Gastroesophageal sphincter (tissue), 3 donors: ENCODE measurements at regions not wholly inside any gene's neighbourhood (a gene's known extent, or its start where the extent isn't known, plus 50 kb on each side); places are given as distances from the start of the nearest gene placed in this dataset.

Experiments
- POLR2AphosphoS5 ChIP-seq: sonication (generic); formaldehyde crosslinking; IDR thresholded peaks from one replicate; pipeline ENCODE4 v1.6.1; 2017; ENCODE audit warnings: antibody characterized with exemption
- TF ChIP-seq, protein P1 (sequence below), 4 experiments: fragments of 200-600 bp in 2 of 4; fragments of 450-650 bp in 2 of 4; sonication (generic) in 1 of 4; IDR thresholded peaks; one replicate each; pipeline ENCODE4 v1.5.1; 2017 to 2019; ENCODE audit warnings: antibody characterized with exemption in 4 of 4, mild to moderate bottlenecking in 2 of 4, moderate library complexity in 2 of 4

DNA sequence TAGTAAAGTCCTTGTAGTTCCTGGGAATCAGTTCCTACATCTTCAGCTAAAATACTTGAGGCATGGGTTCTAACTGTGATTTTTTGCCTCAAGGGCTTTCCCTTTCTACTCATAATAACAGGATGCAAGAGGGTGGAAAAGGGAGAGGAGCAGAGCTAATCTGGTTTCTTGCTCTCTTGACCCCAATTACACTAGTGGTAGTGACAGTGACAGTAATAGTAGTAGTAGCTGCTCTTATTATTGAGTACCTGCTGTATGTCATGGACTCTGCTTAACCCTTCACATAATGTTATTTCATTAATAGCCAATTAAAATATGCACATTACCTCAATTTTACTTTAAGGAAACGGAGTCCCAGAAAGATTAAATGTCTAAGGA, 214.8 kb upstream of the HNRNPA3 start:
- TF ChIP-seq, protein P1, sequence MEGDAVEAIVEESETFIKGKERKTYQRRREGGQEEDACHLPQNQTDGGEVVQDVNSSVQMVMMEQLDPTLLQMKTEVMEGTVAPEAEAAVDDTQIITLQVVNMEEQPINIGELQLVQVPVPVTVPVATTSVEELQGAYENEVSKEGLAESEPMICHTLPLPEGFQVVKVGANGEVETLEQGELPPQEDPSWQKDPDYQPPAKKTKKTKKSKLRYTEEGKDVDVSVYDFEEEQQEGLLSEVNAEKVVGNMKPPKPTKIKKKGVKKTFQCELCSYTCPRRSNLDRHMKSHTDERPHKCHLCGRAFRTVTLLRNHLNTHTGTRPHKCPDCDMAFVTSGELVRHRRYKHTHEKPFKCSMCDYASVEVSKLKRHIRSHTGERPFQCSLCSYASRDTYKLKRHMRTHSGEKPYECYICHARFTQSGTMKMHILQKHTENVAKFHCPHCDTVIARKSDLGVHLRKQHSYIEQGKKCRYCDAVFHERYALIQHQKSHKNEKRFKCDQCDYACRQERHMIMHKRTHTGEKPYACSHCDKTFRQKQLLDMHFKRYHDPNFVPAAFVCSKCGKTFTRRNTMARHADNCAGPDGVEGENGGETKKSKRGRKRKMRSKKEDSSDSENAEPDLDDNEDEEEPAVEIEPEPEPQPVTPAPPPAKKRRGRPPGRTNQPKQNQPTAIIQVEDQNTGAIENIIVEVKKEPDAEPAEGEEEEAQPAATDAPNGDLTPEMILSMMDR (IDR thresholded peaks at IDR 0.05) = no peak
- TF ChIP-seq POLR2AphosphoS5 = no peak
